Nephron (organoid): ENCODE measurements at regions not wholly inside any gene's neighbourhood (a gene's known extent, or its start where the extent isn't known, plus 50 kb on each side); places are given as distances from the start of the nearest gene placed in this dataset.
A peak's percentile ranks its signal among the peaks of the same experiment; 100 is the strongest.

Source experiments
- H3K27ac Mint-ChIP-seq, 3 experiments: 2 replicates each; pipeline ENCODE4 v1.8.0; 2020; ENCODE audit warnings: mixed read lengths in 3 of 3, mild to moderate bottlenecking in 2 of 3, moderate library complexity in 1 of 3
- H3K27me3 Mint-ChIP-seq: 2 replicates; pipeline ENCODE4 v1.8.0; 2021; ENCODE audit warnings: low read depth, mild to moderate bottlenecking, moderate library complexity, mixed read lengths
- H3K36me3 Mint-ChIP-seq: 2 replicates; pipeline ENCODE4 v1.8.0; 2020; ENCODE audit warnings: low read depth, mixed read lengths
- H3K4me1 Mint-ChIP-seq: 2 replicates; pipeline ENCODE4 v1.8.0; 2020; ENCODE audit warnings: mixed read lengths
- H3K4me3 Mint-ChIP-seq, 3 experiments: 2 replicates each; pipeline ENCODE4 v1.8.0; 2020; ENCODE audit warnings: mild to moderate bottlenecking in 3 of 3, mixed read lengths in 3 of 3, moderate library complexity in 2 of 3
- H3K9me3 Mint-ChIP-seq: 2 replicates; pipeline ENCODE4 v1.8.0; 2020; ENCODE audit warnings: mixed read lengths
- TF ChIP-seq, protein P1 (sequence below), 3 experiments: fragments of 200-600 bp; sonication (generic); IDR thresholded peaks; one replicate each; pipeline ENCODE4 v1.5.0; 2021; ENCODE audit warnings: antibody characterized with exemption in 3 of 3; ENCODE audit not compliant: unreplicated experiment in 3 of 3

DNA sequence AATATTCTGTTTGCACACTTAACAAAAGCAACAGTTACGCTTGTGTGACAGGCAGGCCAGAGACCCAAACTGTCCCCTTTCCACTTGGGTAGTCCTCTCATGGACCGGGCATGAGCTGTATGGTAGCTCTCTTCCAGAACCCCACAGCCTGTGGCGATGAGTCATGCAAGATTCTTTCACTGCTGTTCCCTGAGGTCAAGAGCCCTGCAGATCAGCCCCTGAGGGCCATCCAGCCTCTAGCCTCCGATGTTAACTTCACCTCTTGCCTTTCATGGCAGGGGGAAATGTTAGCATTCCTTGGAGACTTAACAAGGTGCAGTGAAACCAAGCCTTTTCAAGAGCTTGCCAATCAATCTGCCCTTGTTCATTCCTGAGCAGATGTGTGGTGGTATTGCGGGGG lies 63.2 kb upstream of the DEUP1 start:
- peaks cover 5% of the 10 kb centered on the region for H3K9me3 Mint-ChIP-seq
- no peak overlapping the region for H3K27ac Mint-ChIP-seq
- TF ChIP-seq, protein P1, sequence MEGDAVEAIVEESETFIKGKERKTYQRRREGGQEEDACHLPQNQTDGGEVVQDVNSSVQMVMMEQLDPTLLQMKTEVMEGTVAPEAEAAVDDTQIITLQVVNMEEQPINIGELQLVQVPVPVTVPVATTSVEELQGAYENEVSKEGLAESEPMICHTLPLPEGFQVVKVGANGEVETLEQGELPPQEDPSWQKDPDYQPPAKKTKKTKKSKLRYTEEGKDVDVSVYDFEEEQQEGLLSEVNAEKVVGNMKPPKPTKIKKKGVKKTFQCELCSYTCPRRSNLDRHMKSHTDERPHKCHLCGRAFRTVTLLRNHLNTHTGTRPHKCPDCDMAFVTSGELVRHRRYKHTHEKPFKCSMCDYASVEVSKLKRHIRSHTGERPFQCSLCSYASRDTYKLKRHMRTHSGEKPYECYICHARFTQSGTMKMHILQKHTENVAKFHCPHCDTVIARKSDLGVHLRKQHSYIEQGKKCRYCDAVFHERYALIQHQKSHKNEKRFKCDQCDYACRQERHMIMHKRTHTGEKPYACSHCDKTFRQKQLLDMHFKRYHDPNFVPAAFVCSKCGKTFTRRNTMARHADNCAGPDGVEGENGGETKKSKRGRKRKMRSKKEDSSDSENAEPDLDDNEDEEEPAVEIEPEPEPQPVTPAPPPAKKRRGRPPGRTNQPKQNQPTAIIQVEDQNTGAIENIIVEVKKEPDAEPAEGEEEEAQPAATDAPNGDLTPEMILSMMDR (IDR thresholded peaks at IDR 0.05; ENCODE audit: unreplicated experiment in 3 of 3): no peak
- peaks cover 3% of the 10 kb centered on the region for H3K36me3 Mint-ChIP-seq
- H3K4me3 Mint-ChIP-seq: no peak overlapping the region
- no peaks in the 10 kb centered on the region for H3K27me3 Mint-ChIP-seq
- H3K4me1 Mint-ChIP-seq: no peaks in the 10 kb centered on the region

DNA sequence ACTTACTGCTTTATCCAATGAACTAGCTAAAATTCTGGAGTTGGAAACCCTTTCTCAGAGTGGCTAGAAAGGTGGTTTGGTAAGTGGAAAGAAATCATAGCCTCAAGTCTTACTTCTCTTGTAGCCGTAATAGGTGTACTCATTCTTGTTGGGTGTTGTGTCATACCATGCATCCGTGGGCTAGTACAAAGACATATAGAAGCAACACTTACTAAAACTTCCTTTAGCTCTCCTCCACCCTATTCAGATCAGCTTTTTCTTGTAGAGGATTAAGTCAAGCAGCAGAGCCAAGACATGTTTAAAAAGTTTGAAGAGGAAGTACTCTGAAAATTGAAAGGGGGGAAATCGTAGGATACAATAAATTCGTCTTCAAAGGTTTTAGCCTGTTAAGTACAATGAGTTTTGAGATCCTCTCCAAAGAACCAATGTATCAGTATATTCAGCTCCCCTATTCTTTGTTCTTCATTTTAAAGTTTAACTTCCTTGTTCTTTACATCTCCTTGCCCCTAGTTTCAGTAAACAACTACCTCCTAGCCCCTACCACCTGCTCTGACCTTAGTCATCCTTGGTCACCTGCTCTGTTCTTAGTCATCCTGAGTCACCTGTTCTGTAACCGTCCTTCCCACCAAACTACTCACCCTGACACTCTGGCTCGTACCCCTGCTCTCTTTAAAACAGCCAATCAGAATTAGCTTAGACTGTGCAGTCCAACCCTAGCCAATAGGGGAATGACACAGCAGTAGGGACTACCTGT lies 62.1 kb upstream of the DEUP1 start:
- no peak overlapping the region for H3K27ac Mint-ChIP-seq
- H3K27me3 Mint-ChIP-seq: peaks cover 3% of the 10 kb centered on the region
- H3K36me3 Mint-ChIP-seq: peaks cover 3% of the 10 kb centered on the region
- no peak overlapping the region for H3K4me3 Mint-ChIP-seq
- H3K4me1 Mint-ChIP-seq: no peaks in the 10 kb centered on the region
- TF ChIP-seq, protein P1 (IDR thresholded peaks at IDR 0.05; ENCODE audit: unreplicated experiment in 3 of 3): no peak
- peaks cover 5% of the 10 kb centered on the region for H3K9me3 Mint-ChIP-seq

DNA sequence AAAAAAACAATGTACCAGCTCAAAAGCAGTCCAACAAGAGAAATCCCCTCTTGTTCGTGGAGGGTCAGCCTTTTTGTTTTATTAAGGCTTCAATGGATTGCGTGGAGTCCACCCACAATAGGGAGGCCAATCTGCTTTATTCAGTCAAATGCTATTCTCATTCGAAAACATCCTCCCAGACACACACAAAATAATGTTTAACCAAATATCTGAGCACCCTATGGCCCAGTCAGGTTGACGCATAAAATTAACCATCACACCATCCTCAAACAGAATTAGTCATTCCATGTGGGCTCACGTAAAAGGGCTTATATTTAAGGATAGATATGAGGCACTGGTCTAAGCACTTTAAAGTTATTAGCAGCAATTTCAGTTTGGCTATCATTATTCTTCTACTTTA lies 58.9 kb upstream of the DEUP1 start:
- no peak overlapping the region for H3K27ac Mint-ChIP-seq
- no peaks in the 10 kb centered on the region for H3K4me1 Mint-ChIP-seq
- H3K9me3 Mint-ChIP-seq: peaks cover 5% of the 10 kb centered on the region
- peaks cover 3% of the 10 kb centered on the region for H3K36me3 Mint-ChIP-seq
- peaks cover 3% of the 10 kb centered on the region for H3K27me3 Mint-ChIP-seq
- no peak overlapping the region for H3K4me3 Mint-ChIP-seq
- TF ChIP-seq, protein P1 (IDR thresholded peaks at IDR 0.05; ENCODE audit: unreplicated experiment in 3 of 3): no peak

DNA sequence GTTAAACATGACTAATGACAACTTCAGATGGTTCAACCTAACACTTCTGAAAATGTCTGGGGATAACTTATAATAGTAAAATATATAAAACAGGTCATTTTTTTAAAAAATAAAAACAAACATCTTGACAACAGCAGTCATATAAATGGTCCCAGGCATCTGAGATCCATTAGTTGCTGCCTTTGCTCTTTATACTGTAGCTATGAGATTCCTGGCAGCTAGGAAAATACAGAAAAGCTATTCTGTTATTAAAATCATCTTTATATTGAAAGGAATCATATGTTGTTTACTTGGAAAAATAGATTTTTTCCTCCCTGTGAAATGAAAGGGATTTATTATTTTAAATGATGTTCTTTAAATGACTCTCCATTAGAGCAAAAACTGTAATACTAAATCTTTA lies 55.7 kb upstream of the DEUP1 start:
- Mint-ChIP-seq H3K27ac (no peak overlapping the region), H3K4me3 (no peak overlapping the region), H3K4me1 (peaks cover 11% of the 10 kb centered on the region), H3K27me3 (peaks cover 3% of the 10 kb centered on the region), H3K36me3 (no peaks in the 10 kb centered on the region), H3K9me3 (no peaks in the 10 kb centered on the region)
- TF ChIP-seq, protein P1 (IDR thresholded peaks at IDR 0.05; ENCODE audit: unreplicated experiment in 3 of 3): no peak

DNA sequence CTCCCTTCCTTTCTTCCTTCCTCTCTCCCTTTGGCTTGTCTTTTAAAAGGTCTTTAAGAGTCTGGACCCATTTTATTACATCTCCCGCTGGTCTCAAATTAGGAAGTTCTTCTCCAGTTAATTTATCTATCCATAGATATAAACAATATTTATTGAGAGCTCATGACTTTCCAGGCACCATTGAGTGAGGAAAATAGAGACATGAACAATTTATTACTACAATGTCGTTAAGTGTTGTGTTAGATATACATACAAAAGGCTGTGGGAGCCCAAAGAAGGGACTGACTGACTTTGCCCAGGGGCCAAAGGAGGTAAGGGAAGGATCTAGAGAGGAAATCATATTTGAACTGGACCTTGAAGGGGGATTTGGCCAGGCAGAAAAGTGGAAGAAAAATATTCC lies 51.6 kb upstream of the DEUP1 start:
- peak overlapping the region in 2 of 3 experiments; percentile 19 to 87 for H3K27ac Mint-ChIP-seq
- TF ChIP-seq, protein P1 (IDR thresholded peaks at IDR 0.05; ENCODE audit: unreplicated experiment in 3 of 3): no peak
- H3K27me3 Mint-ChIP-seq: no peaks in the 10 kb centered on the region
- no peaks in the 10 kb centered on the region for H3K9me3 Mint-ChIP-seq
- no peaks in the 10 kb centered on the region for H3K36me3 Mint-ChIP-seq
- no peak overlapping the region for H3K4me3 Mint-ChIP-seq
- H3K4me1 Mint-ChIP-seq: peaks cover 13% of the 10 kb centered on the region

DNA sequence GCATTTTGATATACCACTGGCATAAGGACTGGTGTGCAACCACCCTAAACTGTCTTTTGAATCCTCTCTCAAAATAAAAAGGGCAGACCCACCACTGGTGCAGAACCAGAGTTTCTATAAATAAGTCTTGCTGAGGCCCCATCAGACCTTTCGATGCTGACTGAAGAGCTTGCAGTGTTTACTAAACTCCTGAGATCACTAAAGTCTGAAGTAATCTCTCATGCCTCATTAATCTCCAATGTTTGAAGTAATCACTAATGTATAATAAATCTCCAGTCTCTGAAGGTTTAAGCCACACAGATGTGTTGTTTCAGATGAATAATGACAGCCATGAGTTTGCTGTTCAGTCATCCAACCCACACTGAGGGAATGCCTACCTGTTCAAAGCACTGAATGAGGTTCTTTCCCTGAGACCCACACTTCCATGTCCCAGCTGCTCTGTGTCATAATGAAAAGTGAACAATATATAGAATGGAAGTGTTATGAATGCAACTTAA lies 50.6 kb upstream of the DEUP1 start:
- Mint-ChIP-seq H3K27me3 (no peaks in the 10 kb centered on the region), H3K4me1 (peaks cover 13% of the 10 kb centered on the region), H3K4me3 (no peak overlapping the region), H3K27ac (peak overlapping the region in 2 of 3 experiments; percentile 19 to 87), H3K9me3 (no peaks in the 10 kb centered on the region), H3K36me3 (no peaks in the 10 kb centered on the region)
- TF ChIP-seq, protein P1 (IDR thresholded peaks at IDR 0.05; ENCODE audit: unreplicated experiment in 3 of 3): no peak
